Activated T-cell treated with anti-CD3 and anti-CD28 coated beads, Interleukin-2, amount 50 U/mL, for 4 hours (primary cell): ENCODE measurements at regions not wholly inside any gene's neighbourhood (a gene's known extent, or its start where the extent isn't known, plus 50 kb on each side); places are given as distances from the start of the nearest gene placed in this dataset.
A peak's percentile ranks its signal among the peaks of the same experiment; 100 is the strongest.
"Not testable (repeated sequence)": the region's sequence is repeated elsewhere in the genome, so short reads cannot be mapped to it uniquely, and the experiment has no call there.

Source experiments
- ATAC-seq, 2 donors: fragments of 200-7000 bp; cut with Tn5 transposase; one replicate each; pipeline ENCODE4 v1.10.0; 2021
- DNase-seq: peaks from one replicate; pipeline ENCODE4 v3.0.0-alpha.2; 2020
- H3K27me3 Mint-ChIP-seq: one replicate; pipeline ENCODE4 v1.8.0; 2021; ENCODE audit warnings: low read depth, mixed read lengths
- H3K36me3 Mint-ChIP-seq: one replicate; pipeline ENCODE4 v1.8.0; 2022; ENCODE audit warnings: mixed read lengths; ENCODE audit not compliant: insufficient read depth
- H3K4me1 Mint-ChIP-seq: one replicate; pipeline ENCODE4 v1.8.0; 2021; ENCODE audit warnings: low read depth, mixed read lengths
- H3K4me3 Mint-ChIP-seq: one replicate; pipeline ENCODE4 v1.8.0; 2021; ENCODE audit warnings: mild to moderate bottlenecking, moderate library complexity, mixed read lengths
- H3K9me3 Mint-ChIP-seq: one replicate; pipeline ENCODE4 v1.8.0; 2021; ENCODE audit warnings: mixed read lengths

DNA sequence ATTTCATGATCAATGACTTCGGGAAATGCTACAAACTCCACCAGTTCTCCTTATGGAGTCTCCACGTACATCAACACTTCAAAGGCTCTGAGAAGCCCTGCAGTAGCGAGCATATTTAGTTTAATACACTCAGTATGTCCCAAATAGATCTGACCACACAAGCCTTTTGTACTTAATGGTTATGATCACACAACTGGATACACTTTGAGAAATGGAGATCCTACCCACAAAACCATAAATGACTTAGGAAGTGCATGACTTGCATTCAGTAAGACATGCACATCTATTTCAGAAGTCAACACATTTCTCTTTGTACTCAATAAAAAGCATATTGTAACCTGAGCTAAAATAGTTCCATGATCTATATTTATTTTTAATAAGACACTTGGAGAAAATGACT lies 103.6 kb upstream of the SPATA12 start:
- ATAC-seq (no peak), DNase-seq (no peak)
- H3K9me3 Mint-ChIP-seq = no peaks in the 10 kb centered on the region
- no peak overlapping the region for H3K4me3 Mint-ChIP-seq
- no peaks in the 10 kb centered on the region for H3K36me3 Mint-ChIP-seq
- no peaks in the 10 kb centered on the region for H3K27me3 Mint-ChIP-seq
- peaks cover 14% of the 10 kb centered on the region for H3K4me1 Mint-ChIP-seq

DNA sequence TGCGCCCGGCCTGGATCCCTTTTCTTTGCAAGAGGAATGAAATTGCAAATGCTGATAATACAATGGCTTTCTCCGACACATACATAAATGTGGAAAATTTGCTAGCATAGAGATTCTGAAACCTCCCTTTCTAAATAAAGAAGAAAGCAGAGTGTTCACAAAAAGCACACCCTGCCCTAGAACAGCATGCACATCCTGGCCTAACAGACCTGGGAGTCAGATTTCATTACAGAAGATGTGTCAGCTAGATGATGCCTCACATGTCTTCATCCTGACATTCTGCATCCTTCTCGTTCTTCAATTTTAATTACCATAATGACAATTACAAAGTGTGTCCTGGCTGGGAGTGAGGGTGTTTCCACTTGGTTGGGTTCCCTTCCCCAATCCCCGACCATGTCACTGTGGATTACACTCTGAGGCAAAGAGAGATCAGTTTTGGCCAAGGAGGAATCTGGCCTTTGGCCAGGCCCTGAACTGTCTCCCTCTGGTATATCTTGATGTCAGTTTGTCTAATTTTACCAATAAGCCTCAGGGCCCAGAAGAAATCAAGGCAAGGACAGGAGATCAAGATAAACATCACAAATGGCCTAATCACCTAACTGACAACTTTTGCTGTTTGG lies 104.9 kb upstream of the SPATA12 start:
- DNase-seq (no peak), ATAC-seq (no peak)
- no peak overlapping the region for H3K4me3 Mint-ChIP-seq
- H3K9me3 Mint-ChIP-seq = no peaks in the 10 kb centered on the region
- no peaks in the 10 kb centered on the region for H3K36me3 Mint-ChIP-seq
- H3K4me1 Mint-ChIP-seq = peaks cover 11% of the 10 kb centered on the region
- no peaks in the 10 kb centered on the region for H3K27me3 Mint-ChIP-seq

DNA sequence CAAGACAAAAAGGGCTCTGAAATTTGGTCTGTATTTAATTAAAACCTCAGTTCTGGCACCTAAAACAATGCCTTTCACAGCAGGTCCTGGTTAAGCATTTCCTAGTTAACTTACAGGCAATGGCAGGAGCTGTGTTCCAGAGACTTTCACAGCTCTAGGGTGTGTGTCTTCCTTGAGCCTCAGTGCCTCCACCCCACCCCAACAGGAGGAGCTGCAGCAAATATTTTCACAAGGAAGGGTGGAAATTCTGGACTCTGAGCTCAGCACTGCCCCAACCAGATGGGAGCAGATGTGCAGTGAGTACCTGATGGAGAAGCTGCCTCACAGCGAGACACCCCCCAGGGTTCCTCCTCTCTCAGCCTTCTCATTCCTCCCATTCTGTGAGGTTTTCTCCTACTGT lies 106.3 kb upstream of the SPATA12 start:
- H3K27me3 Mint-ChIP-seq = no peaks in the 10 kb centered on the region
- ATAC-seq (no peak), DNase-seq (no peak)
- no peaks in the 10 kb centered on the region for H3K9me3 Mint-ChIP-seq
- H3K4me3 Mint-ChIP-seq = no peak overlapping the region
- H3K4me1 Mint-ChIP-seq = peaks cover 5% of the 10 kb centered on the region
- H3K36me3 Mint-ChIP-seq = no peaks in the 10 kb centered on the region

DNA sequence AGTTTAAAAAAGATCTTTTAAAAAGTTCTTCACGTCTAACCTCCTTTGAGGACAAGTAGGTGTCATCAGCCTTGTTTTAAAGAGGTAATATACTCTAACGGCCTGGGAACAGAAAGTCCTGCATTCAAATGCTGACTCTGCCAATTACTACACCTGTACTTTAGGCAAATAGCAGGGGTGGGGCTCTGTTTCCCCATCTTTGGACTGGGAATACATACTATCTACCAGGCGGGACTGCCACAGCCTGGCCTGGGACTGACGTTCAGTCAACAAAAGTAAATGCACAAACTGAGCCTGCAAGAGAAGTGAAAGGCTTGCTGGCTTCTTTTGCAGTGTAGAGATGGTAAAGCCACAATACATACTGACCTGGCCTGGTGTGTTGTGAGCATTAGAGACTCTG lies 107.6 kb upstream of the SPATA12 start:
- ATAC-seq (no peak), DNase-seq (no peak)
- Mint-ChIP-seq H3K9me3 (no peaks in the 10 kb centered on the region), H3K27me3 (no peaks in the 10 kb centered on the region), H3K4me1 (peaks cover 2% of the 10 kb centered on the region), H3K4me3 (no peak overlapping the region), H3K36me3 (no peaks in the 10 kb centered on the region)

DNA sequence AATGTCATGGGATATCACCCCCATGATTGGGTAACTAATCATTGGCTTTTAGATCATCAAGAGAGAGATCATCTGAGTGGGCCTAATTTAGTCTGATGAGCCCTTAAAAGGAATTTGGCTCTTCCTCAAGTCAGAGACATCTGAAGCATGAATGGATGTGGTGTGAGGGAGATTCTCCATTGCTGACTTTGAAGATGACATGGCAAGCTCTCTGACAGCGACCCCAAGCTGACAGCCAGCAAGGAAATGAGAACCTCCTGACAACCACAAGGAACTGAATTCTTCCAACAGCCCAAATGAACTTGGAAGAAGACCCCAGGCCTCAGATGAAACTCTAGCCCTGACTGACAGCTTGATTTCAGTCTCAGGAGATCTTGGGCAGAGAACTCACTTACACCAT lies 108.4 kb upstream of the SPATA12 start:
- no peaks in the 10 kb centered on the region for H3K36me3 Mint-ChIP-seq
- H3K4me3 Mint-ChIP-seq = no peak overlapping the region
- DNase-seq (no peak), ATAC-seq (no peak)
- H3K4me1 Mint-ChIP-seq = no peaks in the 10 kb centered on the region
- H3K27me3 Mint-ChIP-seq = no peaks in the 10 kb centered on the region
- no peaks in the 10 kb centered on the region for H3K9me3 Mint-ChIP-seq

DNA sequence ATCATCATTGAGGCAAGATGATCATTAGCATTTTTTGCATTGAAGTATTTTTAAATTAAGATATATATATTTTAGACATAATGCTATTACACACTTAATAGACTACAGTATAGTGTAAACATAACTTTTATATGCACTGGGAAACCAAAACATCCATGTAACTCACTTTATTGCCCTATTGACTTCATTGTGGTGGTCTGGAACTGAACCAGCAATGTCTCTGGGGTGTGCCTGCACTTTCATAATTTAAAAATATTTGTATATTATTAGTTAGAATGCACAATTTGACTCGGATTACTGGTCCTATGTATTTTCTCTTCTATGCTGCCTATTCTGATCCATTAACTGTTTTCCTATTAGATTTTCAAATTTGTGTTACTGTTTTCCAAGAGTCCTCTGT lies 109.1 kb upstream of the SPATA12 start:
- no peak for ATAC-seq

DNA sequence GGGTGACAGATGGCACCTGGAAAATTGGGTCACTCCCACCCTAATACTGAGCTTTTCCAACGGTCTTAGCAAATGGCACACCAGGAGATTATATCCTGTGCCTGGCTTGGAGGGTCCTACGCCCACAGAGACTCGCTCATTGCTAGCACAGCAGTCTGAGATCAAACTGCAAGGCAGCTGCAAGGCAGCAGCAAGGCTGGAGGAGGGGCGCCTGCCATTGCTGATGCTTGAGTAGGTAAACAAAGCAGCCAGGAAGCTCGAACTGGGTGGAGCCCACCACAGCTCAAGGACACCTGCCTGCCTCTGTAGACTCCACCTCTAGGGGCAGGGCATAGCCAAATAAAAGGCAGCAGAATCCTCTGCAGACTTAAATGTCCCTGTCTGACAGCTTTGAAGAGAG lies 115.1 kb upstream of the SPATA12 start:
- ATAC-seq, H3K4me3 Mint-ChIP-seq, H3K9me3 Mint-ChIP-seq, H3K36me3 Mint-ChIP-seq, H3K27me3 Mint-ChIP-seq, DNase-seq: not testable (repeated sequence)
- H3K4me1 Mint-ChIP-seq = peaks cover 23% of the 10 kb centered on the region

More for the DNA sequence above, 109.1 kb upstream of the SPATA12 start:
- Mint-ChIP-seq H3K4me3 (no peak overlapping the region), H3K9me3 (peaks cover 3% of the 10 kb centered on the region), H3K27me3 (no peaks in the 10 kb centered on the region), H3K4me1 (no peaks in the 10 kb centered on the region), H3K36me3 (peaks cover 1% of the 10 kb centered on the region)
- no peak for DNase-seq

DNA sequence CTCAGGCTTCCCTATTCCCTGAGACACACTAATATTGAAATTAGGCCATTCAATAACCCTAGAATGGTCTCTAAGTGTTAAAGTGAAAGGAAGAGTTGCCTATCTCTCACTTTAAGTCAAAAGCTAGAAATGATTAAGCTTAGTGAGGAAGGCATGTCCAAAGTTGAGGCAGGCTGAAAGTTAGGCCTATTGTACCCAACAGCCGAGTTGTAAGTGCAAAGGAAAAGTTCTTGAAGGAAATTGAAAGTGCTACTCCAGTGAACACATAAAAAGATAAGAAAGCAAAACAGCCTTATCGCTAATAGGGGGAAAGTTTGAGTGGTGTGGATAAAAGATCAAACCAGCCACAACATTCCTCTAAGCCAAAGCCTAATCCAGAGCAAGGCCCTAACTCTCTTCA lies 117.9 kb upstream of the SPATA12 start:
- peaks cover 7% of the 10 kb centered on the region for H3K36me3 Mint-ChIP-seq

DNA sequence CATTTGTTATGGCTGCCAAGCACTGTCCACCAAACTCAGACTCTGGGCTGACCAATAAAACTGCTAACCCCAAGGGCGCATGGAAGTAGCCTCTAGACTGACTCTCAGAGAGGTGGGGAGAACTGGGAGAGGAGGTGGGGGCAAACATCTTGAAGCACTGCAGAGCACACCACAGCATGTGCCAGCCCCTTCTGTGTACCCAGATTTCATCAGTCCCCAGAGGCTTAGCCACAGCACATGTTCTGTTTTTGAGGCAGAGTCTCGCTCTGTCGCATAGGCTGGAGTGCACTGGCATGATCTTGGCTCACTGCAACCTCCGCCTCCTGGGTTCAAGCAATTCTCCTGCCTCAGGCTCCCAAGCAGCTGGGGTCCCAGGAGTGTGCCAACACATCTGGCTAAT lies 119.5 kb upstream of the SPATA12 start:
- H3K9me3 Mint-ChIP-seq = no peaks in the 10 kb centered on the region
- peaks cover 3% of the 10 kb centered on the region for H3K36me3 Mint-ChIP-seq
- ATAC-seq = no peak
- no peak for DNase-seq
- no peaks in the 10 kb centered on the region for H3K27me3 Mint-ChIP-seq
- H3K4me1 Mint-ChIP-seq = peaks cover 27% of the 10 kb centered on the region
- no peak overlapping the region for H3K4me3 Mint-ChIP-seq

More for the DNA sequence above, 117.9 kb upstream of the SPATA12 start:
- ATAC-seq = peak; percentile 80
- H3K4me1 Mint-ChIP-seq = peaks cover 23% of the 10 kb centered on the region
- H3K4me3 Mint-ChIP-seq = peak overlapping the region; percentile 45
- peaks cover 5% of the 10 kb centered on the region for H3K9me3 Mint-ChIP-seq
- no peaks in the 10 kb centered on the region for H3K27me3 Mint-ChIP-seq
- DNase-seq = no peak

DNA sequence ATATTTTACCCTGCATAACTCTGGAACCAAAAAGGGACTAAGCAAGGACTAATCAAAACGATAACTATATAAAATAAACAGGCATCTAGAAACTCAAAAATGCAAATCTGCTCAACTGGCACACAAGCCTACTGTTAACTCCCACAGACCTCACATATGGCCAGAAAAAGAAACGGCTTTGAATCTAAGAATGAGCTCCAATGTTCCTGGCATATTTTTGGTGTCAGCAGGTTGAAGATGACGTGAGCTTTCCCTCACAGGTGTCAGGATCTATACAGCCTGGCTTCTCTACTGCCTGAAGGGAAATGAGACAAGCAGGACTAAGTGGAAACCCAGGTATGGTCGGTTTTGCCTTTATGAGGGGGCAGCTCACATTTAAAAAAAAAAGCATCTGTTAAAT lies 120.1 kb upstream of the SPATA12 start:
- H3K9me3 Mint-ChIP-seq = no peaks in the 10 kb centered on the region
- no peak overlapping the region for H3K4me3 Mint-ChIP-seq
- peaks cover 3% of the 10 kb centered on the region for H3K36me3 Mint-ChIP-seq
- no peaks in the 10 kb centered on the region for H3K27me3 Mint-ChIP-seq
- ATAC-seq (no peak), DNase-seq (no peak)
- peaks cover 23% of the 10 kb centered on the region for H3K4me1 Mint-ChIP-seq

DNA sequence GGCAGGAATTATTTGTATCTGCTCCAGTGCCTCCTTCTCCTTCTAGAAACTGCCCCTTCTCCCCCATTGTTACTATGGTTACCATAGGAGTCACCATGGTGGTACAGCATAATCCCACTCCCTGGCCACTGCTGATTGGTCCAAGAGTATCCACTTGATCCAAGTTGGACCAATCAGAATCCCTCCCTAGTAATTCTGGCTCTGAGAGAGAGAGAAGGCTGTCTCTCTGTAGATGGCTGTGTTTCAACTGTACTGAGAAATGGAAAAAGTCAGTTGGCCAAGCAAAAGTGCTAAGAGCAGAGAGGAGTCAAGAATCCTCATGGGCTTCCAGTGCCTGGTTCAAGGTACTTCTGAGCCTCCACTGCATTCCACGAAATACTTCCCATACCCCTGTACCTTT lies 120.6 kb upstream of the SPATA12 start:
- Mint-ChIP-seq H3K9me3 (no peaks in the 10 kb centered on the region), H3K4me1 (peaks cover 18% of the 10 kb centered on the region), H3K4me3 (no peak overlapping the region), H3K36me3 (peaks cover 3% of the 10 kb centered on the region), H3K27me3 (no peaks in the 10 kb centered on the region)
- ATAC-seq (no peak), DNase-seq (no peak)

DNA sequence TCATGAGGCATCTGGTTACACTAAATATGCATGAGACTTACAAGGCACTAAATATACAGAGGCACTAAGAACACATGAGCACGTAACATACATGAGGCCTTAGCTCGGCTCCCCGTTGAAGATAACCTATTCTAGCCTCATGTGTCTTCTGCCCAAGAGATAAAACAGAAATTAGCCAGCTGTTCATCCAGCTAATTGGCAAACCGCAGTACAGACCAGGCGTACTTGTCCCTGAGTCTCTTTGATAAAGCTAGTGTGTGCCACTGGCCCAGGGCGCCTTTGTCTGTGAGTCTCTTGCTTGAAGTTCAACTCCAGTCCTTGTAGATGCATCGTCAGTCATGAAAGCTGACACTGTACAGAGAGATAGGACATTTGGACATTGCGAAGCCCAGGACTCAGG lies 121.9 kb upstream of the SPATA12 start:
- ATAC-seq (no peak), DNase-seq (no peak)
- Mint-ChIP-seq H3K4me3 (no peak overlapping the region), H3K36me3 (peaks cover 5% of the 10 kb centered on the region), H3K4me1 (peaks cover 16% of the 10 kb centered on the region), H3K9me3 (peaks cover 5% of the 10 kb centered on the region), H3K27me3 (no peaks in the 10 kb centered on the region)

DNA sequence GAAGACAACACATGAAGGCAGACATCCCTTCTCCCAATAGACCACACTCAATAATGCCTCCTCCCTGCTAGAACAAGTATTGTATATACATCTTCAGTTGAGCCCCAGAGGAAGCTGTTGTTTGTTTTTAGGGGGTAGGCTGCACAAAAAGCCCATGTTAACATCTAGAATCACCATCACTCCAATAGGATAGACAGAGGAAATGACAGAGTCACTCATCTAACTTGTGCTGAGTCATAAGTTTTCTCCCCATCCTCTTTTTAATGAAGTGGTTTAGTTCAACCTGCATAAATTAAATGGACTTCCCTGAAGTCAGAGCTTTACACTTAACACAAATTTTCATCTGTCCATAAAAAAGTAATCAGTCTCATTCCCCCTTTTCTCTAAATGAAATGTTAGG lies 122.9 kb upstream of the SPATA12 start:
- no peaks in the 10 kb centered on the region for H3K27me3 Mint-ChIP-seq
- peaks cover 13% of the 10 kb centered on the region for H3K4me1 Mint-ChIP-seq
- peak in 1 of 2 donors; percentile 27 for ATAC-seq
- peaks cover 10% of the 10 kb centered on the region for H3K9me3 Mint-ChIP-seq
- H3K4me3 Mint-ChIP-seq = no peak overlapping the region
- H3K36me3 Mint-ChIP-seq = peaks cover 5% of the 10 kb centered on the region
- no peak for DNase-seq

DNA sequence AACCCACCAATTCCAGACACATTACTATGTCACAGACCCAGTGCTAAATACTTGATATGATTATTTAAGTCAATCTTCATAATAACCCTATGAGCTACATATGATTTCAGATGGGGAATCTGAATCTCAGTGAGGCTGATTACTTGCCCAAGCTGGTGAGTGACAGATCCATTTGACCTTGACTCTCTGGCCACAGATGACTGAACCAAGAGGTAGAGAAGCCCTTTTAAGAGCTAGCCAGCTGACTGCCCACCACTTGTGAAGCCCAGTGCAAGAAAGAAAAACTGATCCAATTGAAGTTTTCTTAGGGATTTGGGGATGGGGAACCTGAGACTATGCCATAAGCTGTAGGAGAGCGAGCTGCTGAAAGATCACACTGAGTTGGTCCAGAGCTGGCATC lies 124.7 kb upstream of the SPATA12 start:
- H3K9me3 Mint-ChIP-seq = peaks cover 12% of the 10 kb centered on the region
- peaks cover 5% of the 10 kb centered on the region for H3K36me3 Mint-ChIP-seq
- DNase-seq = no peak
- H3K4me3 Mint-ChIP-seq = no peak overlapping the region
- H3K4me1 Mint-ChIP-seq = peaks cover 18% of the 10 kb centered on the region
- H3K27me3 Mint-ChIP-seq = no peaks in the 10 kb centered on the region
- no peak for ATAC-seq

DNA sequence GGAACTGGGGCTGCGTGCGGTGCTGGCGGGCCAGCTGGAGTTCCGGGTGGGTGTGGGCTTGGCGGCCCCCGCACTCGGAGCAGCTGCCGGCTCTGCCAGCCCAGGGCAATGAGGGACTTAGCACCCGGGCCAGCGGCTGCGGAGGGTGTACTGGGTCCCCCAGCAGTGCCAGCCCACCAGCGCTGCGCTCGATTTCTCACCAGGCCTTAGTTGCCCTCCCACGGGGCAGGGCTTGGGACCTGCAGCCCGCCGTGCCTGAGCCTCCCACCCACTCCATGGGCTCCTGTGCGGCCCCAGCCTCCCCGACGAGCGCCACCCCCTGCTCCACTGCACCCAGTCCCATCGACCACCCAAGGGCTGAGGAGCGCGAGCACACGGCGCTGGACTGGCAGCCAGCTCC lies 126.0 kb upstream of the SPATA12 start:
- not testable (repeated sequence) for H3K4me3 Mint-ChIP-seq, H3K27me3 Mint-ChIP-seq, H3K36me3 Mint-ChIP-seq, ATAC-seq, DNase-seq
- peaks cover 31% of the 10 kb centered on the region for H3K4me1 Mint-ChIP-seq
- peaks cover 12% of the 10 kb centered on the region for H3K9me3 Mint-ChIP-seq

DNA sequence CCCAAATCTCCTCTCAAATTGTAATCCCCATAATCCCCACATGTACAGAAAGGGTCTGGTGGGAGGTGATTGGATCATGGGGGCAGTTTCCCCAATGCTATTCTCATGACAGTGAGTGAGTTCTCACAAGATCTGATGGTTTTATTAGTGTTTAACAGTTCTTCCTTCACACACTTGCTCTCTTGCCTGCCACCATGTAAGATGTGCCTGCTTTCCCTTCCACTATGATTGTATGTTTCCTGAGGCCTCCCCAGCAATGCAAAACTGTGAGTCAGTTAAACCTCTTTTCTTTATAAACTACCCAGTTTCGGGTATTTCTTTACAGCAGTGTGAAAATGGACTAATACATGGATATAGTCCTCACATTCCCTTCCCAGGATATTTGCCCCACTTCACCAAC lies 126.7 kb upstream of the SPATA12 start:
- Mint-ChIP-seq H3K4me1 (peaks cover 38% of the 10 kb centered on the region), H3K4me3 (no peak overlapping the region), H3K36me3 (peaks cover 5% of the 10 kb centered on the region), H3K27me3 (no peaks in the 10 kb centered on the region), H3K9me3 (peaks cover 12% of the 10 kb centered on the region)
- DNase-seq (no peak), ATAC-seq (no peak)
